RWPE2 (cell line): ENCODE measurements at regions not wholly inside any gene's neighbourhood (a gene's known extent, or its start where the extent isn't known, plus 50 kb on each side); places are given as distances from the start of the nearest gene placed in this dataset.

Experiments used
- ATAC-seq: fragments of 200-7000 bp; cut with Tn5 transposase; 3 replicates; pipeline ENCODE4 v1.9.1; 2021; ENCODE audit warnings: low read depth
- DNase-seq: peaks from one replicate; pipeline ENCODE4 v3.0.0-alpha.2; 2020; ENCODE audit warnings: low spot score
- H3K27ac ChIP-seq: fragments of 450-650 bp; 2 replicates; pipeline ENCODE4 v1.5.1; 2017; ENCODE audit warnings: mild to moderate bottlenecking; ENCODE audit not compliant: poor library complexity, severe bottlenecking
- H3K27me3 ChIP-seq: fragments of 250-450 bp; sonication (Bioruptor Pico); 2 replicates; pipeline ENCODE4 v1.5.1; 2021; ENCODE audit warnings: mild to moderate bottlenecking, moderate library complexity; ENCODE audit not compliant: insufficient read depth, poor library complexity, severe bottlenecking
- H3K36me3 ChIP-seq: fragments of 250-450 bp; sonication (Bioruptor Pico); 2 replicates; pipeline ENCODE4 v1.5.1; 2020; ENCODE audit warnings: low read depth, mild to moderate bottlenecking, moderate library complexity
- H3K4me1 ChIP-seq: fragments of 250-450 bp; sonication (Bioruptor Pico); 2 replicates; pipeline ENCODE4 v1.5.1; 2021; ENCODE audit warnings: mild to moderate bottlenecking, moderate library complexity; ENCODE audit not compliant: insufficient read depth, poor library complexity, severe bottlenecking
- H3K4me3 ChIP-seq: fragments of 250-450 bp; sonication (Bioruptor Pico); 2 replicates; pipeline ENCODE4 v1.5.1; 2021; ENCODE audit warnings: mild to moderate bottlenecking, moderate library complexity; ENCODE audit not compliant: severe bottlenecking
- H3K9me3 ChIP-seq: fragments of 250-450 bp; sonication (Bioruptor Pico); 2 replicates; pipeline ENCODE4 v1.5.1; 2021; ENCODE audit warnings: mild to moderate bottlenecking, moderate library complexity; ENCODE audit not compliant: severe bottlenecking
- CTCF ChIP-seq: fragments of 450-650 bp; IDR thresholded peaks from one replicate; pipeline ENCODE4 v1.5.1; 2017; ENCODE audit warnings: mild to moderate bottlenecking, moderate library complexity; ENCODE audit not compliant: poor library complexity, severe bottlenecking

- no peak overlapping the region for H3K4me3 ChIP-seq
- H3K9me3 ChIP-seq: peaks cover 3% of the 10 kb centered on the region
- no peaks in the 10 kb centered on the region for H3K27me3 ChIP-seq
- H3K27ac ChIP-seq: no peak overlapping the region
- no peaks in the 10 kb centered on the region for H3K4me1 ChIP-seq
- H3K36me3 ChIP-seq: no peaks in the 10 kb centered on the region
- no peak for TF ChIP-seq CTCF
- no peak for DNase-seq
- no peak for ATAC-seq
These were observed 109.5 kb upstream of the CDCA7L start for GRCh38 chr7:22055226-22055625.

- Histone ChIP-seq H3K9me3 (peaks cover 3% of the 10 kb centered on the region), H3K27me3 (no peaks in the 10 kb centered on the region), H3K4me1 (no peaks in the 10 kb centered on the region), H3K27ac (no peak overlapping the region), H3K36me3 (no peaks in the 10 kb centered on the region), H3K4me3 (no peak overlapping the region)
- no peak for TF ChIP-seq CTCF
- DNase-seq (no peak), ATAC-seq (no peak)
These were observed 107.1 kb upstream of the CDCA7L start for GRCh38 chr7:22052674-22053365.

DNA sequence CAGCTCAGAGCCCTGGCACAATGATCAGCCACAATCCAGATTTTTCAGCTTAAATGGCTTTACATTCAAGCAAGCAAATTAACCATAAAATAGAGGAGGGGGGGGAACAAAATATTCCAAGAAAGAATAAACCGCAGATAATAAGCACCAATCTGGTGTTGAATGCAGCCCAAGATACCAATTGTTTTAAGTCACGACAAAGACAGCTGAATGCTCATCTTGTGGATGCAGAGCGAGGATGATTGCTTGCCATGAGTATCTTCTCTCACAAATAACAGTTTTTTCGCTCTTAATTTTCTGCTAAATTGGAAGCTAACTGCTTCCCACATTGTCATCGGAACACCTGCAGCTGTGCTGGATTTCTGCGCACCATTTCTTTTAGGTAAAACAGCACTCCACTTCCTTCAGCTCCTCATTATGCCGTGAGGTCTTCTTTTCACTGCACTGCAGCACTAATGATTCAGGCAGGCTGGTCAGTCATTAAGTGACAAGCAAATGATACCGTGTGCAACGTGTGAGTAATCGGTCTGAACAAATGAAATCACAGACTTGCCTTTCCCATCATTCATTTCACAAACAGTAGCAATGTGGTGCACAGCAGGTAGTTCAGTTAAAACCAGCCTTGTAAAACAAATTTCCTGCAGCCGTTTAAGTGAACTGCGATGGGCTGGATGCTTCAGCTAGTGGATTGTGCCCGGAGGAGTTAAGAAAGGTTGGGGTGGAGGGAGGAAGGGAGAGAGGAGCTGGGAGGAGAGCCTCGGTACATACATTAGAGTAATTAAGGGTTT is 106.4 kb upstream of the CDCA7L start:
- H3K36me3 ChIP-seq: no peaks in the 10 kb centered on the region
- no peak for TF ChIP-seq CTCF
- ATAC-seq (no peak), DNase-seq (no peak)
- H3K4me1 ChIP-seq: no peaks in the 10 kb centered on the region
- H3K27me3 ChIP-seq: no peaks in the 10 kb centered on the region
- H3K4me3 ChIP-seq: no peak overlapping the region
- no peak overlapping the region for H3K27ac ChIP-seq
- peaks cover 3% of the 10 kb centered on the region for H3K9me3 ChIP-seq

- Histone ChIP-seq H3K4me1 (no peaks in the 10 kb centered on the region), H3K9me3 (peaks cover 2% of the 10 kb centered on the region), H3K27me3 (no peaks in the 10 kb centered on the region), H3K36me3 (no peaks in the 10 kb centered on the region), H3K27ac (no peak overlapping the region), H3K4me3 (no peak overlapping the region)
- DNase-seq (no peak), ATAC-seq (no peak)
- TF ChIP-seq CTCF: no peak
These were observed 104.2 kb upstream of the CDCA7L start for GRCh38 chr7:22049766-22050500.
